ENCODE measurements at regions not wholly inside any gene's neighbourhood (a gene's known extent, or its start where the extent isn't known, plus 50 kb on each side); places are given as distances from the start of the nearest gene placed in this dataset.

DNA sequence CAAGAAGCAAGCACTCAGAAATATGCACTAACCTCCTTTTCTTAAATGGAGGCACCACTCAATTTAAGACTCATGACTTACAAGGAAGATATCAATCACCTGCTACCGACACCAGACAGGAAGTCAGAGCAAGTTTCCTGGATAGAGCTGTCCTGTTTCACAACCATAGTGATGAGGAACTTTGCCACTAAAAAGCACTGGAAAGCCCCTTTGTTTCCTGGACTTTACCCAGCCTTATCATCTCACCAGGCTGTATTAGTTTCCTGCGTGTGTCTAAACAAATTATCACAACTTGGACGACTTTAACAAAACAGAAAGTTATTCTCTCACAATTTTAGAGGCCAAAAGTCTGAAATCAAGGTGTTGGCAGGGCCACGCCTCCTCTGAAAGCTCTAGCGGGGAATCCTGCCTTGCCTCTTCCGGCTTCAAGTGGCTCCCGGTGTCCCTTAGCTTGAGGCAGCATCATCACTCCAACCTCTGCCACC lies 253.8 kb upstream of the STXBP5 start:
- no peak overlapping the region for H3K4me2 ChIP-seq (replicated peaks; ENCODE audit: low read depth, low read length, poor library complexity, severe bottlenecking)
- CTCF ChIA-PET, result no interaction called here
- no peak overlapping the region for H3K27ac ChIP-seq (ENCODE audit: low read length in 2 of 2)

DNA sequence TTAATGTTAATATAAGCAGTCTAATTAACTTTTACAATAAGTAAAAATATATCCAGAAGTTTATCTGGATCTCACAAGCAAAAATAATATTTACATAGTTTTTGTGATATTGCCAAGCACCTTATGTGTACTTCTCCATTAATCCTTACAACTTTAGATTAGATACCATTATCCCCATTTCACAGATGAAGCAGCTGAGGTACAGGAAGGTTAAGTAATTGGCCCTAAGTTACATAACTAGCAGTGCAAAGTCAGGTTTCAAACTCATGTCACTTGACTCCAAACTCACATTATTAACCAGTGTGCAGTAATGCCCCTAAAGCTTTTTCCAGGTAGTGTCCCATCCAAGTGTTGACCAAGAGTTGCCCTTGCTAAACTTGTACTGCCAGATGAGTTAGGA lies 248.6 kb upstream of the STXBP5 start:
- no peak overlapping the region for H3K27ac Mint-ChIP-seq
- no peak overlapping the region for H3K4me3 Mint-ChIP-seq
- H3K27me3 Mint-ChIP-seq, result no peaks in the 10 kb centered on the region
- DNase-seq (no peak), ATAC-seq (ENCODE audit: low read depth) (no peak)
- Histone ChIP-seq H3K9ac (ENCODE audit: low read length) (no peak overlapping the region), H3K4me1 (ENCODE audit: control insufficient read depth in 2 of 2, insufficient read depth in 2 of 2, low read length in 2 of 2) (no peaks in the 10 kb centered on the region), H3K9me3 (ENCODE audit: control extremely low read depth in 1 of 3, control insufficient read depth in 2 of 3, insufficient read depth in 1 of 3, low read length in 2 of 3) (no peaks in the 10 kb centered on the region), H3K36me3 (replicated peaks in 1 of 2; ENCODE audit: control extremely low read depth in 1 of 2, control insufficient read depth in 1 of 2, extremely low read depth in 1 of 2, insufficient read depth in 2 of 2, low read length in 1 of 2) (no peaks in the 10 kb centered on the region), H3K27ac (ENCODE audit: low read length in 2 of 2) (no peak overlapping the region), H4K20me1 (ENCODE audit: control insufficient read depth, insufficient read depth, low read length, poor library complexity, severe bottlenecking) (no peaks in the 10 kb centered on the region), H3K4me3 (ENCODE audit: control extremely low read depth in 1 of 5, extremely low read depth in 1 of 5, insufficient read depth in 1 of 5, low read depth in 2 of 5, low read length in 4 of 5) (no peak overlapping the region), H3K79me2 (ENCODE audit: control insufficient read depth, insufficient read depth, low read length) (no peaks in the 10 kb centered on the region), H3K4me2 (replicated peaks; ENCODE audit: low read depth, low read length, poor library complexity, severe bottlenecking) (no peak overlapping the region), H2AFZ (ENCODE audit: insufficient read depth, low read depth, low read length, poor library complexity, severe bottlenecking) (no peak overlapping the region), H3K27me3 (replicated peaks in 1 of 4; ENCODE audit: control extremely low read depth in 1 of 4, control insufficient read depth in 3 of 4, insufficient read depth in 4 of 4, low read length in 3 of 4) (no peaks in the 10 kb centered on the region)
- ChIA-PET POLR2A (no interaction called here), CTCF (no interaction called here)
- TF ChIP-seq, protein P1, sequence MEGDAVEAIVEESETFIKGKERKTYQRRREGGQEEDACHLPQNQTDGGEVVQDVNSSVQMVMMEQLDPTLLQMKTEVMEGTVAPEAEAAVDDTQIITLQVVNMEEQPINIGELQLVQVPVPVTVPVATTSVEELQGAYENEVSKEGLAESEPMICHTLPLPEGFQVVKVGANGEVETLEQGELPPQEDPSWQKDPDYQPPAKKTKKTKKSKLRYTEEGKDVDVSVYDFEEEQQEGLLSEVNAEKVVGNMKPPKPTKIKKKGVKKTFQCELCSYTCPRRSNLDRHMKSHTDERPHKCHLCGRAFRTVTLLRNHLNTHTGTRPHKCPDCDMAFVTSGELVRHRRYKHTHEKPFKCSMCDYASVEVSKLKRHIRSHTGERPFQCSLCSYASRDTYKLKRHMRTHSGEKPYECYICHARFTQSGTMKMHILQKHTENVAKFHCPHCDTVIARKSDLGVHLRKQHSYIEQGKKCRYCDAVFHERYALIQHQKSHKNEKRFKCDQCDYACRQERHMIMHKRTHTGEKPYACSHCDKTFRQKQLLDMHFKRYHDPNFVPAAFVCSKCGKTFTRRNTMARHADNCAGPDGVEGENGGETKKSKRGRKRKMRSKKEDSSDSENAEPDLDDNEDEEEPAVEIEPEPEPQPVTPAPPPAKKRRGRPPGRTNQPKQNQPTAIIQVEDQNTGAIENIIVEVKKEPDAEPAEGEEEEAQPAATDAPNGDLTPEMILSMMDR (IDR thresholded peaks at IDR 0.05), result no peak
- TF ChIP-seq EZH2 (IDR thresholded peaks at IDR 0.05; ENCODE audit: borderline replicate concordance, insufficient read depth, low read depth, low read length, poor library complexity, severe bottlenecking), result no peak
- intact Hi-C loops (cut with micrococcal nuclease), result no loop called here
- H3K4me1 Mint-ChIP-seq, result no peaks in the 10 kb centered on the region
- no peaks in the 10 kb centered on the region for H3K9me3 Mint-ChIP-seq (ENCODE audit: insufficient read depth)

More for the DNA sequence above, 253.8 kb upstream of the STXBP5 start:
- Mint-ChIP-seq H3K4me3 (no peak overlapping the region), H3K27ac (no peak overlapping the region), H3K27me3 (no peaks in the 10 kb centered on the region), H3K4me1 (no peaks in the 10 kb centered on the region), H3K9me3 (ENCODE audit: insufficient read depth) (no peaks in the 10 kb centered on the region)
- no peak for ATAC-seq (ENCODE audit: low read depth)
- no peak for DNase-seq
- H3K36me3 ChIP-seq (replicated peaks in 1 of 2; ENCODE audit: control extremely low read depth in 1 of 2, control insufficient read depth in 1 of 2, extremely low read depth in 1 of 2, insufficient read depth in 2 of 2, low read length in 1 of 2), result no peaks in the 10 kb centered on the region
- no peaks in the 10 kb centered on the region for H3K4me1 ChIP-seq (ENCODE audit: control insufficient read depth in 2 of 2, insufficient read depth in 2 of 2, low read length in 2 of 2)
- no peak for TF ChIP-seq EZH2 (IDR thresholded peaks at IDR 0.05; ENCODE audit: borderline replicate concordance, insufficient read depth, low read depth, low read length, poor library complexity, severe bottlenecking)
- TF ChIP-seq, protein P1 (IDR thresholded peaks at IDR 0.05), result no peak
- no peaks in the 10 kb centered on the region for H4K20me1 ChIP-seq (ENCODE audit: control insufficient read depth, insufficient read depth, low read length, poor library complexity, severe bottlenecking)
- H3K79me2 ChIP-seq (ENCODE audit: control insufficient read depth, insufficient read depth, low read length), result no peaks in the 10 kb centered on the region
- H3K4me3 ChIP-seq (ENCODE audit: control extremely low read depth in 1 of 5, extremely low read depth in 1 of 5, insufficient read depth in 1 of 5, low read depth in 2 of 5, low read length in 4 of 5), result no peak overlapping the region
- WGBS (ENCODE audit: insufficient coverage), result 53% methylated on average over 6 of the region's 7 CpGs
- no peak overlapping the region for H3K9ac ChIP-seq (ENCODE audit: low read length)
- no peaks in the 10 kb centered on the region for H3K9me3 ChIP-seq (ENCODE audit: control extremely low read depth in 1 of 3, control insufficient read depth in 2 of 3, insufficient read depth in 1 of 3, low read length in 2 of 3)
- POLR2A ChIA-PET, result no interaction called here
- intact Hi-C loops (cut with micrococcal nuclease), result no loop called here
- H2AFZ ChIP-seq (ENCODE audit: insufficient read depth, low read depth, low read length, poor library complexity, severe bottlenecking), result no peak overlapping the region
- H3K27me3 ChIP-seq (replicated peaks in 1 of 4; ENCODE audit: control extremely low read depth in 1 of 4, control insufficient read depth in 3 of 4, insufficient read depth in 4 of 4, low read length in 3 of 4), result no peaks in the 10 kb centered on the region

All from B cell (primary cell).